Neural crest cell (in vitro differentiated cells): ENCODE measurements at regions not wholly inside any gene's neighbourhood (a gene's known extent, or its start where the extent isn't known, plus 50 kb on each side); places are given as distances from the start of the nearest gene placed in this dataset.

Source experiments
- DNase-seq: peaks from one replicate; pipeline ENCODE4 v3.0.0; 2021; ENCODE audit warnings: low read depth, mixed read lengths, low spot score
- H3K27ac Mint-ChIP-seq: one replicate; pipeline ENCODE4 v1.8.0; 2021; ENCODE audit warnings: mild to moderate bottlenecking, mixed read lengths; ENCODE audit not compliant: unreplicated experiment
- H3K27me3 Mint-ChIP-seq: 2 replicates; pipeline ENCODE4 v1.8.0; 2021; ENCODE audit warnings: low read depth, mild to moderate bottlenecking, mixed read lengths
- H3K36me3 Mint-ChIP-seq: 2 replicates; pipeline ENCODE4 v1.8.0; 2021; ENCODE audit warnings: low read depth, mild to moderate bottlenecking, mixed read lengths
- H3K4me1 Mint-ChIP-seq: 2 replicates; pipeline ENCODE4 v1.8.0; 2021; ENCODE audit warnings: mixed read lengths
- H3K4me3 Mint-ChIP-seq: one replicate; pipeline ENCODE4 v1.8.0; 2021; ENCODE audit warnings: mild to moderate bottlenecking, mixed read lengths
- H3K9me3 Mint-ChIP-seq: 2 replicates; pipeline ENCODE4 v1.8.0; 2021; ENCODE audit warnings: mixed read lengths
- TF ChIP-seq, protein P1 (sequence below): fragments of 200-600 bp; sonication (generic); conservative IDR thresholded peaks from 2 replicates; pipeline ENCODE4 v1.5.0; 2021; ENCODE audit warnings: antibody characterized with exemption, mild to moderate bottlenecking

GRCh38 chr4:31236639-31237173 lies 516.5 kb downstream of the PCDH7 start:
- Mint-ChIP-seq H3K4me1 (peaks cover 14% of the 10 kb centered on the region), H3K36me3 (no peaks in the 10 kb centered on the region), H3K9me3 (no peaks in the 10 kb centered on the region), H3K27ac (no peak overlapping the region), H3K27me3 (no peaks in the 10 kb centered on the region), H3K4me3 (no peak overlapping the region)
- DNase-seq = no peak
- TF ChIP-seq, protein P1, sequence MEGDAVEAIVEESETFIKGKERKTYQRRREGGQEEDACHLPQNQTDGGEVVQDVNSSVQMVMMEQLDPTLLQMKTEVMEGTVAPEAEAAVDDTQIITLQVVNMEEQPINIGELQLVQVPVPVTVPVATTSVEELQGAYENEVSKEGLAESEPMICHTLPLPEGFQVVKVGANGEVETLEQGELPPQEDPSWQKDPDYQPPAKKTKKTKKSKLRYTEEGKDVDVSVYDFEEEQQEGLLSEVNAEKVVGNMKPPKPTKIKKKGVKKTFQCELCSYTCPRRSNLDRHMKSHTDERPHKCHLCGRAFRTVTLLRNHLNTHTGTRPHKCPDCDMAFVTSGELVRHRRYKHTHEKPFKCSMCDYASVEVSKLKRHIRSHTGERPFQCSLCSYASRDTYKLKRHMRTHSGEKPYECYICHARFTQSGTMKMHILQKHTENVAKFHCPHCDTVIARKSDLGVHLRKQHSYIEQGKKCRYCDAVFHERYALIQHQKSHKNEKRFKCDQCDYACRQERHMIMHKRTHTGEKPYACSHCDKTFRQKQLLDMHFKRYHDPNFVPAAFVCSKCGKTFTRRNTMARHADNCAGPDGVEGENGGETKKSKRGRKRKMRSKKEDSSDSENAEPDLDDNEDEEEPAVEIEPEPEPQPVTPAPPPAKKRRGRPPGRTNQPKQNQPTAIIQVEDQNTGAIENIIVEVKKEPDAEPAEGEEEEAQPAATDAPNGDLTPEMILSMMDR = no peak

- Mint-ChIP-seq H3K27me3 (no peaks in the 10 kb centered on the region), H3K27ac (no peak overlapping the region), H3K4me3 (no peak overlapping the region), H3K36me3 (no peaks in the 10 kb centered on the region), H3K4me1 (peaks cover 14% of the 10 kb centered on the region), H3K9me3 (no peaks in the 10 kb centered on the region)
- TF ChIP-seq, protein P1 = no peak
- DNase-seq = no peak
Measured at GRCh38 chr4:31237233-31237632, 517.1 kb downstream of the PCDH7 start.

- no peak for DNase-seq
- Mint-ChIP-seq H3K36me3 (no peaks in the 10 kb centered on the region), H3K27ac (no peak overlapping the region), H3K4me3 (no peak overlapping the region), H3K9me3 (no peaks in the 10 kb centered on the region), H3K27me3 (no peaks in the 10 kb centered on the region), H3K4me1 (peaks cover 14% of the 10 kb centered on the region)
- TF ChIP-seq, protein P1 = no peak
Measured at GRCh38 chr4:31239886-31240285, 519.7 kb downstream of the PCDH7 start.

DNA sequence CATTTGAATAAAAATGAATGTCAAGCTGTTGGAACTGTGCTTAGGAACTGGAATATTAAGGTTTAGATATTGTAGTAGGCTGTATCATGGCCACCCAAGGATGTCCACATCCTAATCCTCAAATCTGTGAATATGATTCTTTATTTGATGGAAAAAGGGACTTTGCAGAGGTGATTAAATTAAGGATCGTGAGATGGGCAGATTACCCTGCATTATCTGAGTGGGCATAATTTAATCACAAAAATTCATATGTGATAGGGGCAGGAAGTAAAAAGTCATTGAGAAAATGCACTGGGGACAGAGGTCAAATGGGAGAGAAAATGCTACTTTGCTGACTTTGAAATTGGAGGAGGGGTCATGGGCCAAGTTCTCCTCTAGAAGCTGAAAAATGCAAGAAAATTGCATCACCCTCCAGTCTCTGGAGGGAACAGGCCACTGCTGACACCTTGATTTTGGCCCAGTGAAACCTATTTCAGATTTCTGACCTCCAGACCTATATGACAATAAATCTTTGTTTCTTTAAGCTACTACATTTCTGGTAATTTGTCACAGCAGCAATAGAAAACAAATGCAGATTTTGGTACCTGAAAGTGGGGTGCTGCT lies 521.4 kb downstream of the PCDH7 start:
- Mint-ChIP-seq H3K9me3 (no peaks in the 10 kb centered on the region), H3K4me3 (no peak overlapping the region), H3K4me1 (peaks cover 7% of the 10 kb centered on the region), H3K27me3 (no peaks in the 10 kb centered on the region), H3K27ac (no peak overlapping the region), H3K36me3 (no peaks in the 10 kb centered on the region)
- DNase-seq = no peak
- TF ChIP-seq, protein P1 = no peak

DNA sequence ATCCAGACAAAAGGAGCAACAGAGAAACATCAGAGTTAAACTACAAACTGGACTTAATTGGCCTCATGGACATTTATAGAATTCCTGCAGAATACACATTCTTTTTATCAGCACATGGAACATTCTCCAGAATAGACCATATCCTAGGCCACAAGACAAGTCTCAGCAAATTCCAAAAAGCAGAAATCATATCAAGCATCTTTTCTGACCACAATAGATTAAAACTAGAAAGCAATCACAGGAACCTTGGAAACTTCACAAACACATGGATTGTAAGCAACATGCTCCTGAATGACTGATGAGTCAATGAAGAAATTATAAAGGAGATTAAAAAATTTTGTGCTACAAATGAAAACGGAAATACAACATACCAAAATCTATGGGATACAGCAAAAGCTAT lies 526.7 kb downstream of the PCDH7 start:
- H3K4me1 Mint-ChIP-seq = no peaks in the 10 kb centered on the region
- TF ChIP-seq, protein P1 = no peak
- peaks cover 7% of the 10 kb centered on the region for H3K9me3 Mint-ChIP-seq
- H3K4me3 Mint-ChIP-seq = no peak overlapping the region
- no peak overlapping the region for H3K27ac Mint-ChIP-seq
- no peak for DNase-seq
- H3K36me3 Mint-ChIP-seq = no peaks in the 10 kb centered on the region
- no peaks in the 10 kb centered on the region for H3K27me3 Mint-ChIP-seq
